OCI-LY3 (cell line): ENCODE measurements at regions not wholly inside any gene's neighbourhood (a gene's known extent, or its start where the extent isn't known, plus 50 kb on each side); places are given as distances from the start of the nearest gene placed in this dataset.

Experiments
- H2AFZ ChIP-seq: fragments of 200-600, 300-600 bp; shearing (Covaris generic); 2 replicates; pipeline ENCODE4 v1.6.0; 2014; ENCODE audit warnings: antibody characterized with exemption, low read depth, low read length
- H3K27ac ChIP-seq: fragments of 200-600, 300-600 bp; sonication (generic); 2 replicates; pipeline ENCODE4 v1.5.1; 2014; ENCODE audit warnings: mild to moderate bottlenecking, low read length, moderate library complexity, mixed read lengths
- H3K27me3 ChIP-seq: fragments of 200-600, 300-600 bp; sonication (generic); 2 replicates; pipeline ENCODE4 v1.6.1; 2014; ENCODE audit warnings: low read depth, low read length, mixed read lengths
- H3K36me3 ChIP-seq: fragments of 200-600, 300-600 bp; sonication (generic); replicated peaks from 2 replicates; pipeline ENCODE3; 2014; ENCODE audit warnings: low read depth, low read length, mixed read lengths
- H3K4me1 ChIP-seq: fragments of 300-600, 200-600 bp; sonication (generic); 2 replicates; pipeline ENCODE4 v1.6.1; 2014; ENCODE audit warnings: low read length, mixed read lengths
- H3K4me2 ChIP-seq: fragments of 200-600, 300-600 bp; sonication (generic); 2 replicates; pipeline ENCODE4 v1.6.1; 2014; ENCODE audit warnings: low read length, mixed read lengths
- H3K4me3 ChIP-seq: fragments of 300-600, 200-600 bp; sonication (generic); 2 replicates; pipeline ENCODE4 v1.5.1; 2014; ENCODE audit warnings: antibody characterized with exemption, mild to moderate bottlenecking, low read length, moderate library complexity
- H3K79me2 ChIP-seq: fragments of 300-600, 200-600 bp; shearing (Covaris generic); 2 replicates; pipeline ENCODE4 v1.6.1; 2014; ENCODE audit warnings: mild to moderate bottlenecking, low read length, mixed read lengths
- H3K9ac ChIP-seq: fragments of 300-600, 200-600 bp; shearing (Covaris generic); 2 replicates; pipeline ENCODE4 v1.6.0; 2014; ENCODE audit warnings: mild to moderate bottlenecking, low read length, moderate library complexity
- H3K9me3 ChIP-seq: fragments of 200-600, 300-600 bp; shearing (Covaris generic); 2 replicates; pipeline ENCODE4 v1.6.1; 2014; ENCODE audit warnings: low read length, mixed read lengths; ENCODE audit not compliant: insufficient read depth
- H4K20me1 ChIP-seq: fragments of 200-600, 300-600 bp; sonication (generic); 2 replicates; pipeline ENCODE4 v1.6.1; 2016; ENCODE audit warnings: low read length, mixed read lengths; ENCODE audit not compliant: insufficient read depth
- CTCF ChIP-seq: fragments of 200-600, 300-600 bp; sonication (generic); IDR thresholded peaks from 2 replicates; pipeline ENCODE4 v1.5.1; 2014; ENCODE audit warnings: antibody characterized with exemption, low read length, low read depth
- EZH2phosphoT487 ChIP-seq: fragments of 200-600 bp; shearing (Covaris generic); IDR thresholded peaks from 2 replicates; pipeline ENCODE4 v1.6.1; 2018; ENCODE audit warnings: antibody characterized with exemption, mixed run types, low read depth

DNA sequence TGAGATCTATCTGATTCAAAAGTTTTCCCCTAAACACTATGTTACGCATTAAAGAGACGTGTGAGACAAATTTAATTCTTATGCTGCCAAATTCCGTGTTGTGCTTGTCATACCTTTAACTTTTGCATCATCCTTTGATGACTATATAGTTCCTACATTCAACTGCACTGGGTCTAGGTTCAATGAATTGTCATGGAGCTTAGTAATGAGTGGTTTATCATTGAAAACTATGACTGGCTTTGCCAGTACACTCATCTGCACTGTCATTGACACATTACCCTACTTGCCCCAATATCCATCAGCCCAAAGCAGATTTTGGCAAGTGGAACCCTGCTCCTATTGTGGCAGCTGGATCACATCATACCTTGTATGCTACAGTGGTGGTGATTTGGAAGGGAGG, 882.9 kb upstream of the SLIT2 start:
- H3K36me3 ChIP-seq: no peaks in the 10 kb centered on the region
- H2AFZ ChIP-seq: no peak overlapping the region
- H3K27me3 ChIP-seq: no peaks in the 10 kb centered on the region
- no peak overlapping the region for H3K9ac ChIP-seq
- H3K4me2 ChIP-seq: no peak overlapping the region
- no peak overlapping the region for H3K4me3 ChIP-seq
- H3K79me2 ChIP-seq: no peaks in the 10 kb centered on the region
- H3K27ac ChIP-seq: no peak overlapping the region
- H3K9me3 ChIP-seq: no peaks in the 10 kb centered on the region
- H4K20me1 ChIP-seq: no peaks in the 10 kb centered on the region
- no peaks in the 10 kb centered on the region for H3K4me1 ChIP-seq
- TF ChIP-seq EZH2phosphoT487 (no peak), CTCF (no peak)

DNA sequence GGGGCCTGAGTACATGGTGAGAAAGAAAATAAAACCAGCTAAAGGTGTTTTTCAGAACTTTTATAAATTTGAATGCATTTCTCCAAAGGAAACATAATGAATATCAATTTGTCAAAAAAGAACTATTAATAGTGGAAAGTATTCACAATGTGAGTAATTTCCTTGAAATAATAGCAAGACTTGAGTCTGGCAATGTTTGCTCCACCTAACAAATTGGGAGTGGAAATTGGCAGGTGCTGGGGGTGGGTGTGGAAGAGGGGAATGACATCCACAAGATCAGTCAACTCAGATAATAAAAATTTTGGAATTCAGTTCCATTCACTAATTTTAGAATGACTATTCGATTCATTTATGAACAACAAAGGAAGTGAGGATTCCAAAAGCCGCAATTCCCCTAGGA, 884.8 kb upstream of the SLIT2 start:
- no peak overlapping the region for H3K27ac ChIP-seq
- no peak overlapping the region for H3K4me2 ChIP-seq
- no peaks in the 10 kb centered on the region for H4K20me1 ChIP-seq
- H3K4me3 ChIP-seq: no peak overlapping the region
- TF ChIP-seq CTCF (no peak), EZH2phosphoT487 (no peak)
- no peak overlapping the region for H2AFZ ChIP-seq
- H3K4me1 ChIP-seq: no peaks in the 10 kb centered on the region
- H3K9ac ChIP-seq: no peak overlapping the region
- H3K9me3 ChIP-seq: no peaks in the 10 kb centered on the region
- no peaks in the 10 kb centered on the region for H3K79me2 ChIP-seq
- H3K27me3 ChIP-seq: no peaks in the 10 kb centered on the region
- no peaks in the 10 kb centered on the region for H3K36me3 ChIP-seq

GRCh38 chr4:19358015-19358414, 893.7 kb upstream of the SLIT2 start:
- Histone ChIP-seq H2AFZ (no peak overlapping the region), H3K4me3 (no peak overlapping the region), H3K79me2 (no peaks in the 10 kb centered on the region), H4K20me1 (no peaks in the 10 kb centered on the region), H3K4me2 (no peak overlapping the region), H3K4me1 (no peaks in the 10 kb centered on the region), H3K36me3 (no peaks in the 10 kb centered on the region), H3K9me3 (no peaks in the 10 kb centered on the region), H3K9ac (no peak overlapping the region), H3K27me3 (no peaks in the 10 kb centered on the region), H3K27ac (no peak overlapping the region)
- TF ChIP-seq CTCF: no peak
- no peak for TF ChIP-seq EZH2phosphoT487

GRCh38 chr4:19349416-19349815, 902.3 kb upstream of the SLIT2 start:
- Histone ChIP-seq H3K79me2 (no peaks in the 10 kb centered on the region), H3K27ac (no peak overlapping the region), H3K9me3 (no peaks in the 10 kb centered on the region), H3K9ac (no peak overlapping the region), H3K4me1 (no peaks in the 10 kb centered on the region), H3K36me3 (no peaks in the 10 kb centered on the region), H3K4me2 (no peak overlapping the region), H3K4me3 (no peak overlapping the region), H4K20me1 (no peaks in the 10 kb centered on the region), H2AFZ (no peak overlapping the region), H3K27me3 (no peaks in the 10 kb centered on the region)
- TF ChIP-seq EZH2phosphoT487 (no peak), CTCF (no peak)
